ENCODE measurements at regions not wholly inside any gene's neighbourhood (a gene's known extent, or its start where the extent isn't known, plus 50 kb on each side); places are given as distances from the start of the nearest gene placed in this dataset.

GRCh38 chr11:70592641-70593165, 194.4 kb downstream of the CTTN start:
- no peak for TF ChIP-seq CTCF (IDR thresholded peaks at IDR 0.05; ENCODE audit: insufficient read depth, low read length, poor library complexity, severe bottlenecking)
- TF ChIP-seq EZH2phosphoT487 (conservative IDR thresholded peaks at IDR 0.05; ENCODE audit: low read length): no peak
